ENCODE measurements at regions not wholly inside any gene's neighbourhood (a gene's known extent, or its start where the extent isn't known, plus 50 kb on each side); places are given as distances from the start of the nearest gene placed in this dataset.

GRCh38 chr3:66602691-66603090, 101.9 kb upstream of the LRIG1 start:
- Histone ChIP-seq H3K9me3 (ENCODE audit: insufficient read depth, low read depth) (no peaks in the 10 kb centered on the region), H3F3A (ENCODE audit: insufficient read depth, low read depth) (peaks cover 15% of the 10 kb centered on the region), H2AFZ (no peak overlapping the region), H3K27me3 (ENCODE audit: insufficient read depth, low read depth) (no peaks in the 10 kb centered on the region), H3K4me3 (no peak overlapping the region), H3K27ac (peak overlapping the region; percentile 54), H3K36me3 (ENCODE audit: low read depth) (no peaks in the 10 kb centered on the region), H3K9me2 (ENCODE audit: insufficient read depth) (no peaks in the 10 kb centered on the region), H3K4me2 (peak overlapping the region; percentile 22), H4K20me1 (ENCODE audit: insufficient read depth) (no peaks in the 10 kb centered on the region), H3K4me1 (replicated peaks; ENCODE audit: insufficient read depth) (peaks cover 27% of the 10 kb centered on the region), H3K79me2 (ENCODE audit: low read depth) (no peaks in the 10 kb centered on the region)
- no TSS peak for BruUV-seq (replicated peaks)
- TF ChIP-seq EZH2 (IDR thresholded peaks at IDR 0.05; ENCODE audit: low read depth) (no peak), CTCF (conservative IDR thresholded peaks at IDR 0.05) (no peak)
- intact Hi-C loops (cut with micrococcal nuclease; ENCODE audit: unreplicated experiment): no loop called here
- DNase-seq: no peak
- POLR2A ChIA-PET (ENCODE audit: unreplicated experiment): no interaction called here
- CTCF ChIA-PET: no interaction called here

- Histone ChIP-seq H2AFZ (no peak overlapping the region), H3K27ac (peak overlapping the region; percentile 54), H4K20me1 (ENCODE audit: insufficient read depth) (no peaks in the 10 kb centered on the region), H3K27me3 (ENCODE audit: insufficient read depth, low read depth) (no peaks in the 10 kb centered on the region), H3K4me3 (no peak overlapping the region), H3K36me3 (ENCODE audit: low read depth) (no peaks in the 10 kb centered on the region), H3F3A (ENCODE audit: insufficient read depth, low read depth) (peaks cover 15% of the 10 kb centered on the region), H3K9me3 (ENCODE audit: insufficient read depth, low read depth) (no peaks in the 10 kb centered on the region), H3K4me1 (replicated peaks; ENCODE audit: insufficient read depth) (peaks cover 27% of the 10 kb centered on the region), H3K79me2 (ENCODE audit: low read depth) (no peaks in the 10 kb centered on the region), H3K4me2 (peak overlapping the region; percentile 22), H3K9me2 (ENCODE audit: insufficient read depth) (no peaks in the 10 kb centered on the region)
- no peak for TF ChIP-seq CTCF (conservative IDR thresholded peaks at IDR 0.05)
- no peak for TF ChIP-seq EZH2 (IDR thresholded peaks at IDR 0.05; ENCODE audit: low read depth)
- ChIA-PET CTCF (no interaction called here), POLR2A (ENCODE audit: unreplicated experiment) (no interaction called here)
- DNase-seq: peak in 1 of 2 experiments; percentile 53
- BruUV-seq (replicated peaks): no TSS peak
- intact Hi-C loops (cut with micrococcal nuclease; ENCODE audit: unreplicated experiment): no loop called here
Measured at GRCh38 chr3:66603151-66603611, 102.4 kb upstream of the LRIG1 start.

- H3K27me3 ChIP-seq (ENCODE audit: insufficient read depth, low read depth): no peaks in the 10 kb centered on the region
- no peak for DNase-seq
- no TSS peak for BruUV-seq (replicated peaks)
- H3K79me2 ChIP-seq (ENCODE audit: low read depth): no peaks in the 10 kb centered on the region
- intact Hi-C loops (cut with micrococcal nuclease; ENCODE audit: unreplicated experiment): no loop called here
- no peak overlapping the region for H3K4me3 ChIP-seq
- H3K27ac ChIP-seq: no peak overlapping the region
- no peak overlapping the region for H3K4me2 ChIP-seq
- no peaks in the 10 kb centered on the region for H3K9me2 ChIP-seq (ENCODE audit: insufficient read depth)
- no peak overlapping the region for H2AFZ ChIP-seq
- H3K4me1 ChIP-seq (replicated peaks; ENCODE audit: insufficient read depth): peaks cover 27% of the 10 kb centered on the region
- H4K20me1 ChIP-seq (ENCODE audit: insufficient read depth): no peaks in the 10 kb centered on the region
- H3F3A ChIP-seq (ENCODE audit: insufficient read depth, low read depth): peaks cover 15% of the 10 kb centered on the region
- ChIA-PET CTCF (no interaction called here), POLR2A (ENCODE audit: unreplicated experiment) (no interaction called here)
- no peak for TF ChIP-seq CTCF (conservative IDR thresholded peaks at IDR 0.05)
- TF ChIP-seq EZH2 (IDR thresholded peaks at IDR 0.05; ENCODE audit: low read depth): no peak
- H3K9me3 ChIP-seq (ENCODE audit: insufficient read depth, low read depth): no peaks in the 10 kb centered on the region
- H3K36me3 ChIP-seq (ENCODE audit: low read depth): no peaks in the 10 kb centered on the region
Measured at GRCh38 chr3:66604481-66604880, 103.7 kb upstream of the LRIG1 start.
